OCI-LY3 (cell line): ENCODE measurements at regions not wholly inside any gene's neighbourhood (a gene's known extent, or its start where the extent isn't known, plus 50 kb on each side); places are given as distances from the start of the nearest gene placed in this dataset.

Source experiments
- EZH2phosphoT487 ChIP-seq: fragments of 200-600 bp; shearing (Covaris generic); IDR thresholded peaks from 2 replicates; pipeline ENCODE4 v1.6.1; 2018; ENCODE audit warnings: antibody characterized with exemption, mixed run types, low read depth
- TF ChIP-seq, protein P1 (sequence below): fragments of 200-600, 300-600 bp; sonication (generic); IDR thresholded peaks from 2 replicates; pipeline ENCODE4 v1.5.1; 2014; ENCODE audit warnings: antibody characterized with exemption, low read length, low read depth

DNA sequence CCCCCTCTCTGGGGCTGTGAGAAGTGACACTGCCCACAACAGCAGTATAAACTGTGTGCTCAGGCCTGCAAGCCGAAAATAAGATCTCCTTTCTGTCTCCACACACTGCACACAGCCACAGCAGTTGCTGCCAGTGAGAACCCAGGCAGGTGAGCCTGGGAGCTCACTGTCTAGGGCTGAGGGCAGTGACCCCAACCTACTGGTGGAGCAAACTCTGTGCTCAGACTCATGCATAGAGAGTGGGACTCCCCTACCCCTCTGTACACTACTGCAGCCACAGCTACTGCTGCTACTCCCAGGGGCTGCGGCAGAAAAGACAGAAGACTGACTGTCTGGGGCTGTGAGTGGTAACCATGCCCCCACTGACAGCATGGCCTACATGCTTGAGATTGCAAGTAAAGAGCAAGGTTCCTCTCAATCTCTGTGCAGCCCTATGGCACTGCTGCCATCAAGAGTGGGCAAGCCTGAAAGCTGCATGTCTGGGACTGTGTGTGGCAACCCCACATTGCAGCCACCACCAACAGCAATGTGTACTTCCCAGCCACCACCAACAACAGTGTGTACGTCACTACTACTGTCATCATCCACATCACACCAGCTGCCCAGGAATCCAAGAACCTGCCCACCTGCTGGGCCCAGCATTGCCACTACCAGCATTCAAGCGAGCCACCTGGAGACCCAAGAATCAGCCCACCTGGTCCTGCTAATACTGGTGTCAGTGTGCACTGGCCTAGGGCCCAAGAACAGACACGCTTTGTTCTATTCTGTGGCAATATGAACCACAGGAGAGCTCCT is 226.1 kb downstream of the XPNPEP1 start:
- TF ChIP-seq, protein P1, sequence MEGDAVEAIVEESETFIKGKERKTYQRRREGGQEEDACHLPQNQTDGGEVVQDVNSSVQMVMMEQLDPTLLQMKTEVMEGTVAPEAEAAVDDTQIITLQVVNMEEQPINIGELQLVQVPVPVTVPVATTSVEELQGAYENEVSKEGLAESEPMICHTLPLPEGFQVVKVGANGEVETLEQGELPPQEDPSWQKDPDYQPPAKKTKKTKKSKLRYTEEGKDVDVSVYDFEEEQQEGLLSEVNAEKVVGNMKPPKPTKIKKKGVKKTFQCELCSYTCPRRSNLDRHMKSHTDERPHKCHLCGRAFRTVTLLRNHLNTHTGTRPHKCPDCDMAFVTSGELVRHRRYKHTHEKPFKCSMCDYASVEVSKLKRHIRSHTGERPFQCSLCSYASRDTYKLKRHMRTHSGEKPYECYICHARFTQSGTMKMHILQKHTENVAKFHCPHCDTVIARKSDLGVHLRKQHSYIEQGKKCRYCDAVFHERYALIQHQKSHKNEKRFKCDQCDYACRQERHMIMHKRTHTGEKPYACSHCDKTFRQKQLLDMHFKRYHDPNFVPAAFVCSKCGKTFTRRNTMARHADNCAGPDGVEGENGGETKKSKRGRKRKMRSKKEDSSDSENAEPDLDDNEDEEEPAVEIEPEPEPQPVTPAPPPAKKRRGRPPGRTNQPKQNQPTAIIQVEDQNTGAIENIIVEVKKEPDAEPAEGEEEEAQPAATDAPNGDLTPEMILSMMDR = no peak
- no peak for TF ChIP-seq EZH2phosphoT487
